ENCODE measurements at regions not wholly inside any gene's neighbourhood (a gene's known extent, or its start where the extent isn't known, plus 50 kb on each side); places are given as distances from the start of the nearest gene placed in this dataset.

DNA sequence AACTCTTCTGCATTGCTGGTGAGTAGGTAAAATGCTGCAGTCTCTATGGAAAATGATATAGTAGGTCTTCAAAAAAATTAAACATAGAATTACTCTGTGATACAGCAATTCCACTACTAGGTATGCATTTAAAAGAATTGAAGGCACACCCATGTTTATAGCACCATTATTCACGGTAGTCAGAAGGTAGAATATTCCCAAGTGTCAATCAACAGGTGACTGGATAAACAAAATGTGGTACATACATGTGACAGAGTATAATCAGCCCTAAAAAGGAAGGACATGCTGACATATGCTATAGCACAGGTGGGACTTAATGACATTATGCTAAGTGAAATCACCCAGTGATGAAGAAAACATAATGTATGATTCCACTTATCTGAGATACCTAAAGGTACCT, 123.3 kb downstream of the CCER1 start:
- no peak for DNase-seq (ENCODE audit: low read depth, low spot score)
- H3K4me3 Mint-ChIP-seq = no peak overlapping the region
- no peaks in the 10 kb centered on the region for H3K27me3 Mint-ChIP-seq (ENCODE audit: low read depth)
- TF ChIP-seq, protein P1, sequence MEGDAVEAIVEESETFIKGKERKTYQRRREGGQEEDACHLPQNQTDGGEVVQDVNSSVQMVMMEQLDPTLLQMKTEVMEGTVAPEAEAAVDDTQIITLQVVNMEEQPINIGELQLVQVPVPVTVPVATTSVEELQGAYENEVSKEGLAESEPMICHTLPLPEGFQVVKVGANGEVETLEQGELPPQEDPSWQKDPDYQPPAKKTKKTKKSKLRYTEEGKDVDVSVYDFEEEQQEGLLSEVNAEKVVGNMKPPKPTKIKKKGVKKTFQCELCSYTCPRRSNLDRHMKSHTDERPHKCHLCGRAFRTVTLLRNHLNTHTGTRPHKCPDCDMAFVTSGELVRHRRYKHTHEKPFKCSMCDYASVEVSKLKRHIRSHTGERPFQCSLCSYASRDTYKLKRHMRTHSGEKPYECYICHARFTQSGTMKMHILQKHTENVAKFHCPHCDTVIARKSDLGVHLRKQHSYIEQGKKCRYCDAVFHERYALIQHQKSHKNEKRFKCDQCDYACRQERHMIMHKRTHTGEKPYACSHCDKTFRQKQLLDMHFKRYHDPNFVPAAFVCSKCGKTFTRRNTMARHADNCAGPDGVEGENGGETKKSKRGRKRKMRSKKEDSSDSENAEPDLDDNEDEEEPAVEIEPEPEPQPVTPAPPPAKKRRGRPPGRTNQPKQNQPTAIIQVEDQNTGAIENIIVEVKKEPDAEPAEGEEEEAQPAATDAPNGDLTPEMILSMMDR (conservative IDR thresholded peaks at IDR 0.05) = no peak
- H3K27ac Mint-ChIP-seq (ENCODE audit: unreplicated experiment) = no peak overlapping the region
- H3K4me1 Mint-ChIP-seq = peaks cover 4% of the 10 kb centered on the region
- no peaks in the 10 kb centered on the region for H3K36me3 Mint-ChIP-seq (ENCODE audit: low read depth)
- H3K9me3 Mint-ChIP-seq = no peaks in the 10 kb centered on the region

DNA sequence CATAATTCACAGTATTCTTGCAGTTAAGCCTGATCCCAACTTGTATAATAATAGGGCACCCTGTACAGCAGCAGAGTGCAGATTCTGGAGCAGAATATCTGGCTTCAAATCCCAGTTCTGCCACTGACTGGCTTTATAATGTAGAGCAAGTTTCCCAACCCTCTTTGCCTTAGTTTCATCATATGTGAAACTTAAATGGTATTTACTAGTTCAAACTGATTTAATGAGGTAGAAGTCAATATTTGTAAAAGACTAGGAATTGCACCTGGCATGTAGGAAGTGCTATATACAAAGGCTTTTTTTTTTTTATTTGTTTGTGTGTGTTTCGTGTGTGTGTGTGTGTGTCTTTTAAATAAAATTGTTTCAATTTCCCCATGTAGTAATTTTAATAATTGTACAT, 125.9 kb downstream of the CCER1 start:
- DNase-seq (ENCODE audit: low read depth, low spot score) = no peak
- TF ChIP-seq, protein P1 (conservative IDR thresholded peaks at IDR 0.05) = no peak
- no peak overlapping the region for H3K4me3 Mint-ChIP-seq
- no peaks in the 10 kb centered on the region for H3K27me3 Mint-ChIP-seq (ENCODE audit: low read depth)
- peaks cover 8% of the 10 kb centered on the region for H3K4me1 Mint-ChIP-seq
- no peaks in the 10 kb centered on the region for H3K9me3 Mint-ChIP-seq
- H3K36me3 Mint-ChIP-seq (ENCODE audit: low read depth) = no peaks in the 10 kb centered on the region
- no peak overlapping the region for H3K27ac Mint-ChIP-seq (ENCODE audit: unreplicated experiment)

DNA sequence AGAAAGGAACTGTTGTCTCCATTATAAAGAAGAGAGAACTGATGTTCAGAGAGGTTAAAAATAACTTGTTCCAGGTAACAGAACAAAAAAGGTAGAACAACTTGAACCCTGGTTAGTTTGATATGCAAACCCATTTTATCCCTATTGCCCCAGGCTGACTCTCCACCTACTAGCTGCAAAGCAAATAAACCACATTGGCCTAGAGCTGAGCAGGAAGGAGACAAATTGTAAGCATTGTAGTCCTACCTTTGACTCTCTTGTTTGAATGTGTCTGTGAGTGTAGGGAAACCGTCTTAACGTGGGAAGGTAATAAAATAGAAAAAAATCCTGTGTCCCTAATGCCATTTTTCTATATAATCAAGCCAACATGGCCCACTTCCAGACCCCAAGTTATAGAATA, 126.4 kb downstream of the CCER1 start:
- no peaks in the 10 kb centered on the region for H3K36me3 Mint-ChIP-seq (ENCODE audit: low read depth)
- TF ChIP-seq, protein P1 (conservative IDR thresholded peaks at IDR 0.05) = no peak
- H3K4me1 Mint-ChIP-seq = peaks cover 8% of the 10 kb centered on the region
- no peak for DNase-seq (ENCODE audit: low read depth, low spot score)
- no peak overlapping the region for H3K27ac Mint-ChIP-seq (ENCODE audit: unreplicated experiment)
- H3K4me3 Mint-ChIP-seq = no peak overlapping the region
- H3K9me3 Mint-ChIP-seq = no peaks in the 10 kb centered on the region
- H3K27me3 Mint-ChIP-seq (ENCODE audit: low read depth) = no peaks in the 10 kb centered on the region

DNA sequence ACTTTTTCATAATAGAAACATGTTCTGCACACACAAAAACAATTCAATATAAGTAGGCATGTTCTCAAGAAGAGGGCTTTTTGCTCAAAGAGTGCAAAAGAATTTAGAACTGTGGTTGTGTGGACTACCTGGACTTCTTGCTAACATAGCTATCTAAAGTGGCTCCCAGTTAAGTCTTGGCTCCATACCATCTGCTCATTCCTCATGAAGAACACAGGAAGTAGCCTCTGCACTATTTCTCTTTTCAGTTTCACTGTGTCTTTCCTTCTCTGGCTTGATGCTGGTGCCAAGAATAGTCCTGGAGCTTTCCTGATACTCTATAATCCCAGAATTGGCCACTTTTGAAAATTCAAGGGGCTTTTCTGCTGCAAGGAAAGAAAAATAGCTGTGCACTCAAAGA, 127.4 kb downstream of the CCER1 start:
- Mint-ChIP-seq H3K9me3 (no peaks in the 10 kb centered on the region), H3K36me3 (ENCODE audit: low read depth) (no peaks in the 10 kb centered on the region), H3K27me3 (ENCODE audit: low read depth) (no peaks in the 10 kb centered on the region), H3K4me3 (no peak overlapping the region), H3K4me1 (peaks cover 8% of the 10 kb centered on the region), H3K27ac (ENCODE audit: unreplicated experiment) (no peak overlapping the region)
- TF ChIP-seq, protein P1 (conservative IDR thresholded peaks at IDR 0.05) = no peak
- DNase-seq (ENCODE audit: low read depth, low spot score) = no peak

DNA sequence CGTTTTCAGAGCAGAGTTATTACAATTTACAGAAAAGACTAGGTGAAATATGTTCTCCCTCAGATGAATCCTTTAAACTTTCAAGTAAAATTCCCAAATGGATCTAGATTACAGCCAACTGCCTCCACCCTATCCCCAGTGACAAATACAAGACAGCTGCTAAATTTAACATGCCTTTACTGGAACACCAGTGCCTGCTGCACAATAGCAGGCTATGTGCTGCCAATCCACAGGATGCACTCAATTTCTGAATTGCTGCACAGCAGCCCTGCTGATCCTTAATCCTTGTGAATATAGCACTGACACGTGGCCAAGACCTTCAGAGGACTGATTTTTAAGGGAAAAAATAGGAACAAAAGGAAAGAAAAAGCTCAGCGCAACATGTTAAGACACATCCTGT, 128.9 kb downstream of the CCER1 start:
- Mint-ChIP-seq H3K36me3 (ENCODE audit: low read depth) (no peaks in the 10 kb centered on the region), H3K9me3 (no peaks in the 10 kb centered on the region), H3K27ac (ENCODE audit: unreplicated experiment) (no peak overlapping the region), H3K4me3 (no peak overlapping the region), H3K27me3 (ENCODE audit: low read depth) (no peaks in the 10 kb centered on the region), H3K4me1 (peaks cover 7% of the 10 kb centered on the region)
- DNase-seq (ENCODE audit: low read depth, low spot score) = no peak
- TF ChIP-seq, protein P1 (conservative IDR thresholded peaks at IDR 0.05) = no peak

DNA sequence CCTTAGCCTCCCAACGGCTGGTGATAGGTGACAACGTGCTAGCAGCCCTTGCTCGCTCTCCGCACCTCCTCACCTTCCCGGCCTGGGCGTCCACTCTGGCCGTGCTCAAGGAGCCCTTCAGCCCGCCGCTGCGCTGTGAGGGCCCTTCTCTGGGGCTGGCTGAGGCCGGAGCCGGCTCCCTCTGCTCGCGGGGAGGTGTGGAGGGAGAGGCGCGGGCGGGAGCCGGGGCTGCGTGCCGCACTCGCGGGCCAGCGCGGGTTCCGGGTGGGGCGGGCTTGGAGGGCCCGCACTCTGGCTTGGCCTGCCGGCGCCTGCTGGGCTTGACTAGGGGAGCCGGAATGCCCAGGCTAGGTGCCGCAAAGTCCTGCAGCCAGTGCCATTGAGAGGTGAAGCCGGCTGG, 131.1 kb downstream of the CCER1 start:
- TF ChIP-seq, protein P1 (conservative IDR thresholded peaks at IDR 0.05) = no peak
- no peak for DNase-seq (ENCODE audit: low read depth, low spot score)
- H3K36me3 Mint-ChIP-seq (ENCODE audit: low read depth) = no peaks in the 10 kb centered on the region
- no peak overlapping the region for H3K27ac Mint-ChIP-seq (ENCODE audit: unreplicated experiment)
- no peak overlapping the region for H3K4me3 Mint-ChIP-seq
- peaks cover 7% of the 10 kb centered on the region for H3K4me1 Mint-ChIP-seq
- no peaks in the 10 kb centered on the region for H3K27me3 Mint-ChIP-seq (ENCODE audit: low read depth)
- H3K9me3 Mint-ChIP-seq = no peaks in the 10 kb centered on the region
